ENCODE measurements at regions not wholly inside any gene's neighbourhood (a gene's known extent, or its start where the extent isn't known, plus 50 kb on each side); places are given as distances from the start of the nearest gene placed in this dataset.

GRCh38 chr6:72519871-72520270 is 102.0 kb upstream of the KCNQ5 start:
- Histone ChIP-seq H3K4me3 (ENCODE audit: insufficient read depth, low read depth, low read length) (no peak overlapping the region), H3K27me3 (ENCODE audit: control insufficient read depth, insufficient read depth, low read length) (no peaks in the 10 kb centered on the region), H3K36me3 (replicated peaks; ENCODE audit: control insufficient read depth, insufficient read depth, low read length) (no peaks in the 10 kb centered on the region)
- DNase-seq, result no peak

- DNase-seq, result no peak
- no peaks in the 10 kb centered on the region for H3K27me3 ChIP-seq (ENCODE audit: control insufficient read depth, insufficient read depth, low read length)
- no peak overlapping the region for H3K4me3 ChIP-seq (ENCODE audit: insufficient read depth, low read depth, low read length)
- no peaks in the 10 kb centered on the region for H3K36me3 ChIP-seq (replicated peaks; ENCODE audit: control insufficient read depth, insufficient read depth, low read length)
These were observed 100.2 kb upstream of the KCNQ5 start for GRCh38 chr6:72521684-72522083.

- no peak overlapping the region for H3K4me3 ChIP-seq (ENCODE audit: insufficient read depth, low read depth, low read length)
- no peaks in the 10 kb centered on the region for H3K36me3 ChIP-seq (replicated peaks; ENCODE audit: control insufficient read depth, insufficient read depth, low read length)
- DNase-seq, result peak; percentile 46
- no peaks in the 10 kb centered on the region for H3K27me3 ChIP-seq (ENCODE audit: control insufficient read depth, insufficient read depth, low read length)
These were observed 99.1 kb upstream of the KCNQ5 start for GRCh38 chr6:72522735-72523141.

- Histone ChIP-seq H3K27me3 (ENCODE audit: control insufficient read depth, insufficient read depth, low read length) (no peaks in the 10 kb centered on the region), H3K4me3 (ENCODE audit: insufficient read depth, low read depth, low read length) (no peak overlapping the region), H3K36me3 (replicated peaks; ENCODE audit: control insufficient read depth, insufficient read depth, low read length) (no peaks in the 10 kb centered on the region)
- DNase-seq, result no peak
These were observed 97.7 kb upstream of the KCNQ5 start for GRCh38 chr6:72524011-72524645.

- H3K36me3 ChIP-seq (replicated peaks; ENCODE audit: control insufficient read depth, insufficient read depth, low read length), result no peaks in the 10 kb centered on the region
- H3K4me3 ChIP-seq (ENCODE audit: insufficient read depth, low read depth, low read length), result no peak overlapping the region
- no peaks in the 10 kb centered on the region for H3K27me3 ChIP-seq (ENCODE audit: control insufficient read depth, insufficient read depth, low read length)
- DNase-seq, result no peak
These were observed 95.9 kb upstream of the KCNQ5 start for GRCh38 chr6:72525821-72526510.

- no peak overlapping the region for H3K4me3 ChIP-seq (ENCODE audit: insufficient read depth, low read depth, low read length)
- DNase-seq, result no peak
- no peaks in the 10 kb centered on the region for H3K36me3 ChIP-seq (replicated peaks; ENCODE audit: control insufficient read depth, insufficient read depth, low read length)
- no peaks in the 10 kb centered on the region for H3K27me3 ChIP-seq (ENCODE audit: control insufficient read depth, insufficient read depth, low read length)
These were observed 91.7 kb upstream of the KCNQ5 start for GRCh38 chr6:72530152-72530551.

- no peak for DNase-seq
- H3K36me3 ChIP-seq (replicated peaks; ENCODE audit: control insufficient read depth, insufficient read depth, low read length), result no peaks in the 10 kb centered on the region
- H3K4me3 ChIP-seq (ENCODE audit: insufficient read depth, low read depth, low read length), result no peak overlapping the region
- no peaks in the 10 kb centered on the region for H3K27me3 ChIP-seq (ENCODE audit: control insufficient read depth, insufficient read depth, low read length)
These were observed 91.1 kb upstream of the KCNQ5 start for GRCh38 chr6:72530750-72531149.

GRCh38 chr6:72533606-72534005 is 88.3 kb upstream of the KCNQ5 start:
- Histone ChIP-seq H3K36me3 (replicated peaks; ENCODE audit: control insufficient read depth, insufficient read depth, low read length) (no peaks in the 10 kb centered on the region), H3K4me3 (ENCODE audit: insufficient read depth, low read depth, low read length) (no peak overlapping the region), H3K27me3 (ENCODE audit: control insufficient read depth, insufficient read depth, low read length) (no peaks in the 10 kb centered on the region)
- no peak for DNase-seq

GRCh38 chr6:72534236-72534635 is 87.6 kb upstream of the KCNQ5 start:
- Histone ChIP-seq H3K4me3 (ENCODE audit: insufficient read depth, low read depth, low read length) (no peak overlapping the region), H3K36me3 (replicated peaks; ENCODE audit: control insufficient read depth, insufficient read depth, low read length) (no peaks in the 10 kb centered on the region), H3K27me3 (ENCODE audit: control insufficient read depth, insufficient read depth, low read length) (no peaks in the 10 kb centered on the region)
- no peak for DNase-seq

- no peak for DNase-seq
These were observed 86.7 kb upstream of the KCNQ5 start for GRCh38 chr6:72535124-72535523.

GRCh38 chr6:72547020-72547419 is 74.8 kb upstream of the KCNQ5 start:
- Histone ChIP-seq H3K4me3 (ENCODE audit: insufficient read depth, low read depth, low read length) (no peak overlapping the region), H3K36me3 (replicated peaks; ENCODE audit: control insufficient read depth, insufficient read depth, low read length) (no peaks in the 10 kb centered on the region), H3K27me3 (ENCODE audit: control insufficient read depth, insufficient read depth, low read length) (no peaks in the 10 kb centered on the region)
- DNase-seq, result no peak

More at GRCh38 chr6:72535124-72535523, 86.7 kb upstream of the KCNQ5 start:
- Histone ChIP-seq H3K4me3 (ENCODE audit: insufficient read depth, low read depth, low read length) (no peak overlapping the region), H3K27me3 (ENCODE audit: control insufficient read depth, insufficient read depth, low read length) (no peaks in the 10 kb centered on the region), H3K36me3 (replicated peaks; ENCODE audit: control insufficient read depth, insufficient read depth, low read length) (no peaks in the 10 kb centered on the region)

GRCh38 chr6:72551470-72551869 is 70.4 kb upstream of the KCNQ5 start:
- Histone ChIP-seq H3K4me3 (ENCODE audit: insufficient read depth, low read depth, low read length) (no peak overlapping the region), H3K27me3 (ENCODE audit: control insufficient read depth, insufficient read depth, low read length) (no peaks in the 10 kb centered on the region), H3K36me3 (replicated peaks; ENCODE audit: control insufficient read depth, insufficient read depth, low read length) (no peaks in the 10 kb centered on the region)
- DNase-seq, result no peak

- H3K36me3 ChIP-seq (replicated peaks; ENCODE audit: control insufficient read depth, insufficient read depth, low read length), result no peaks in the 10 kb centered on the region
- H3K4me3 ChIP-seq (ENCODE audit: insufficient read depth, low read depth, low read length), result no peak overlapping the region
- no peak for DNase-seq
- H3K27me3 ChIP-seq (ENCODE audit: control insufficient read depth, insufficient read depth, low read length), result no peaks in the 10 kb centered on the region
These were observed 68.9 kb upstream of the KCNQ5 start for GRCh38 chr6:72552938-72553337.

GRCh38 chr6:72553531-72554511 is 68.0 kb upstream of the KCNQ5 start:
- DNase-seq, result no peak
- no peak overlapping the region for H3K4me3 ChIP-seq (ENCODE audit: insufficient read depth, low read depth, low read length)
- H3K27me3 ChIP-seq (ENCODE audit: control insufficient read depth, insufficient read depth, low read length), result no peaks in the 10 kb centered on the region
- no peaks in the 10 kb centered on the region for H3K36me3 ChIP-seq (replicated peaks; ENCODE audit: control insufficient read depth, insufficient read depth, low read length)

All from H7 (cell line).